ENCODE measurements at regions not wholly inside any gene's neighbourhood (a gene's known extent, or its start where the extent isn't known, plus 50 kb on each side); places are given as distances from the start of the nearest gene placed in this dataset.

DNA sequence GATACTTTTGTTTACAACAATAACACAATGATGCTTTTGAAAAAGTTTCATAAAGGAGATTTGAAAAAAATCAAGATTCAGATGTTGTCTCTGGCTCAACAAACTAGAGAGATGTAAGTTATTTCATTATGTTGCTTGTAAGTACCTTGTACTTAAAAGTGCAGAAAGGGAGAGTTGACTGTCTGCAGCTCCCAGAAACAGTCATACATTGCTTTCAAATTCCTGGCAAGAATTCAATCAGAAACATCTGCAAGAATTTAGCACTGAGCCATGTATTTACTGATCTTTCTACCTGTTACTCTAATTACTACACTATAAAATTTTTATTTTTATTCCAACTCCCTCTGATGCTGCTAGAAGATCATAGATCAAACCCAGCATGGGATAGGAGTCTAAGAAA is 1261.3 kb upstream of the SPRY2 start:
- H3K36me3 ChIP-seq (ENCODE audit: control insufficient read depth in 2 of 2, insufficient read depth in 2 of 2, low read length in 1 of 2), result no peaks in the 10 kb centered on the region
- H3K79me2 ChIP-seq (ENCODE audit: control insufficient read depth, insufficient read depth, low read length), result no peaks in the 10 kb centered on the region
- no peaks in the 10 kb centered on the region for H4K20me1 ChIP-seq (ENCODE audit: control insufficient read depth, insufficient read depth)
- ATAC-seq (no peak), DNase-seq (ENCODE audit: low read depth, low spot score) (no peak), FAIRE-seq (no peak)
- RAD21 ChIA-PET (ENCODE audit: unreplicated experiment), result no interaction called here
- POLR2A ChIA-PET, result no interaction called here
- TF ChIP-seq, protein P1, sequence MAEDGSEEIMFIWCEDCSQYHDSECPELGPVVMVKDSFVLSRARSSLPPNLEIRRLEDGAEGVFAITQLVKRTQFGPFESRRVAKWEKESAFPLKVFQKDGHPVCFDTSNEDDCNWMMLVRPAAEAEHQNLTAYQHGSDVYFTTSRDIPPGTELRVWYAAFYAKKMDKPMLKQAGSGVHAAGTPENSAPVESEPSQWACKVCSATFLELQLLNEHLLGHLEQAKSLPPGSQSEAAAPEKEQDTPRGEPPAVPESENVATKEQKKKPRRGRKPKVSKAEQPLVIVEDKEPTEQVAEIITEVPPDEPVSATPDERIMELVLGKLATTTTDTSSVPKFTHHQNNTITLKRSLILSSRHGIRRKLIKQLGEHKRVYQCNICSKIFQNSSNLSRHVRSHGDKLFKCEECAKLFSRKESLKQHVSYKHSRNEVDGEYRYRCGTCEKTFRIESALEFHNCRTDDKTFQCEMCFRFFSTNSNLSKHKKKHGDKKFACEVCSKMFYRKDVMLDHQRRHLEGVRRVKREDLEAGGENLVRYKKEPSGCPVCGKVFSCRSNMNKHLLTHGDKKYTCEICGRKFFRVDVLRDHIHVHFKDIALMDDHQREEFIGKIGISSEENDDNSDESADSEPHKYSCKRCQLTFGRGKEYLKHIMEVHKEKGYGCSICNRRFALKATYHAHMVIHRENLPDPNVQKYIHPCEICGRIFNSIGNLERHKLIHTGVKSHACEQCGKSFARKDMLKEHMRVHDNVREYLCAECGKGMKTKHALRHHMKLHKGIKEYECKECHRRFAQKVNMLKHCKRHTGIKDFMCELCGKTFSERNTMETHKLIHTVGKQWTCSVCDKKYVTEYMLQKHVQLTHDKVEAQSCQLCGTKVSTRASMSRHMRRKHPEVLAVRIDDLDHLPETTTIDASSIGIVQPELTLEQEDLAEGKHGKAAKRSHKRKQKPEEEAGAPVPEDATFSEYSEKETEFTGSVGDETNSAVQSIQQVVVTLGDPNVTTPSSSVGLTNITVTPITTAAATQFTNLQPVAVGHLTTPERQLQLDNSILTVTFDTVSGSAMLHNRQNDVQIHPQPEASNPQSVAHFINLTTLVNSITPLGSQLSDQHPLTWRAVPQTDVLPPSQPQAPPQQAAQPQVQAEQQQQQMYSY (CRISPR knock-in tag; IDR thresholded peaks at IDR 0.05), result no peak
- intact Hi-C loops (cut with micrococcal nuclease; ENCODE audit: unreplicated experiment) (no loop called here), in situ Hi-C loops (cut with MboI) (no loop called here)
- CTCF ChIA-PET, result no interaction called here
- SMC1A ChIA-PET (ENCODE audit: uncharacterized antibody, unreplicated experiment), result interaction anchor here (1.3 kb wide), 1 partner anchor 14 kb away, joined by 5 read pairs; no protein-coding TSS in a partner anchor
- no peak overlapping the region for H3K27ac ChIP-seq (ENCODE audit: control insufficient read depth, insufficient read depth)
- no peak overlapping the region for H3K9ac ChIP-seq (ENCODE audit: control insufficient read depth, insufficient read depth, low read length)
- no peaks in the 10 kb centered on the region for H3K27me3 ChIP-seq (replicated peaks in 1 of 2; ENCODE audit: control insufficient read depth in 2 of 2, insufficient read depth in 2 of 2, low read length in 1 of 2)
- H2AFZ ChIP-seq (ENCODE audit: control insufficient read depth, low read depth, low read length), result no peak overlapping the region
- no peak overlapping the region for H3K4me2 ChIP-seq (ENCODE audit: control insufficient read depth, insufficient read depth)
- H3K9me3 ChIP-seq (replicated peaks; ENCODE audit: control insufficient read depth, insufficient read depth, low read length), result no peaks in the 10 kb centered on the region
- no peaks in the 10 kb centered on the region for H3K4me1 ChIP-seq (ENCODE audit: control insufficient read depth, insufficient read depth, low read length)
- no TSS peak for BruUV-seq (replicated peaks)
- no peak overlapping the region for H3K4me3 ChIP-seq

DNA sequence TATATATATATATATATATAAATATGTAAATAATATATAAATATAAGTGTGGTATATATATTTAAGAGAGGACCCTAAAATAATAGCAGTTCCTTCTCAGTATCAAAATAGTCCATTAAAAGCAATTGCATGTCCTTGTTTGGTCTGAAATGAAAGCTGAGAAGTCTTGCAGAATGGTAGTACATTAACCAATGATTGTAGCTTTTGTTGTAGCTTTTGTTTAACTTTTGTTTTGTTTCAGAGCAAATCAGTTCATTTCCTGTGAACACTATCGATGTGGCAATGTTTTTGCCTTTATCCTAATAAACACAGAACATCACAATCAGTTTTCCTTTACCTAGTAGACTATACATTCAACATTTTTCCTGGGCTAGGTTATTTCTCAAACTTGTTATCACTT is 1256.2 kb upstream of the SPRY2 start:
- RAD21 ChIA-PET (ENCODE audit: unreplicated experiment), result no interaction called here
- Histone ChIP-seq H2AFZ (ENCODE audit: control insufficient read depth, low read depth, low read length) (no peak overlapping the region), H4K20me1 (ENCODE audit: control insufficient read depth, insufficient read depth) (no peaks in the 10 kb centered on the region), H3K27ac (ENCODE audit: control insufficient read depth, insufficient read depth) (no peak overlapping the region), H3K9ac (ENCODE audit: control insufficient read depth, insufficient read depth, low read length) (no peak overlapping the region), H3K9me3 (replicated peaks; ENCODE audit: control insufficient read depth, insufficient read depth, low read length) (no peaks in the 10 kb centered on the region), H3K4me1 (ENCODE audit: control insufficient read depth, insufficient read depth, low read length) (no peaks in the 10 kb centered on the region), H3K36me3 (ENCODE audit: control insufficient read depth in 2 of 2, insufficient read depth in 2 of 2, low read length in 1 of 2) (no peaks in the 10 kb centered on the region), H3K4me2 (ENCODE audit: control insufficient read depth, insufficient read depth) (no peak overlapping the region), H3K79me2 (ENCODE audit: control insufficient read depth, insufficient read depth, low read length) (no peaks in the 10 kb centered on the region), H3K27me3 (replicated peaks in 1 of 2; ENCODE audit: control insufficient read depth in 2 of 2, insufficient read depth in 2 of 2, low read length in 1 of 2) (no peaks in the 10 kb centered on the region), H3K4me3 (no peak overlapping the region)
- DNase-seq (ENCODE audit: low read depth, low spot score) (no peak), FAIRE-seq (no peak), ATAC-seq (no peak)
- POLR2A ChIA-PET, result no interaction called here
- in situ Hi-C loops (cut with MboI), result no loop called here
- CTCF ChIA-PET, result interaction anchor here (1.3 kb wide), 1 partner anchor 478 kb away, joined by 3 read pairs; no protein-coding TSS in a partner anchor
- WGBS (ENCODE audit: insufficient coverage, insufficient replicate concordance, low lambda C conversion rate, missing lambda C conversion rate), result 0% methylated on average over 1 of the region's 1 CpG
- SMC1A ChIA-PET (ENCODE audit: uncharacterized antibody, unreplicated experiment), result no interaction called here
- no TSS peak for BruUV-seq (replicated peaks)
- intact Hi-C loops (cut with micrococcal nuclease; ENCODE audit: unreplicated experiment), result no loop called here
- TF ChIP-seq, protein P2, sequence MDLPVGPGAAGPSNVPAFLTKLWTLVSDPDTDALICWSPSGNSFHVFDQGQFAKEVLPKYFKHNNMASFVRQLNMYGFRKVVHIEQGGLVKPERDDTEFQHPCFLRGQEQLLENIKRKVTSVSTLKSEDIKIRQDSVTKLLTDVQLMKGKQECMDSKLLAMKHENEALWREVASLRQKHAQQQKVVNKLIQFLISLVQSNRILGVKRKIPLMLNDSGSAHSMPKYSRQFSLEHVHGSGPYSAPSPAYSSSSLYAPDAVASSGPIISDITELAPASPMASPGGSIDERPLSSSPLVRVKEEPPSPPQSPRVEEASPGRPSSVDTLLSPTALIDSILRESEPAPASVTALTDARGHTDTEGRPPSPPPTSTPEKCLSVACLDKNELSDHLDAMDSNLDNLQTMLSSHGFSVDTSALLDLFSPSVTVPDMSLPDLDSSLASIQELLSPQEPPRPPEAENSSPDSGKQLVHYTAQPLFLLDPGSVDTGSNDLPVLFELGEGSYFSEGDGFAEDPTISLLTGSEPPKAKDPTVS (IDR thresholded peaks at IDR 0.05; ENCODE audit: low read depth, low read length), result no peak
- TF ChIP-seq, protein P3, sequence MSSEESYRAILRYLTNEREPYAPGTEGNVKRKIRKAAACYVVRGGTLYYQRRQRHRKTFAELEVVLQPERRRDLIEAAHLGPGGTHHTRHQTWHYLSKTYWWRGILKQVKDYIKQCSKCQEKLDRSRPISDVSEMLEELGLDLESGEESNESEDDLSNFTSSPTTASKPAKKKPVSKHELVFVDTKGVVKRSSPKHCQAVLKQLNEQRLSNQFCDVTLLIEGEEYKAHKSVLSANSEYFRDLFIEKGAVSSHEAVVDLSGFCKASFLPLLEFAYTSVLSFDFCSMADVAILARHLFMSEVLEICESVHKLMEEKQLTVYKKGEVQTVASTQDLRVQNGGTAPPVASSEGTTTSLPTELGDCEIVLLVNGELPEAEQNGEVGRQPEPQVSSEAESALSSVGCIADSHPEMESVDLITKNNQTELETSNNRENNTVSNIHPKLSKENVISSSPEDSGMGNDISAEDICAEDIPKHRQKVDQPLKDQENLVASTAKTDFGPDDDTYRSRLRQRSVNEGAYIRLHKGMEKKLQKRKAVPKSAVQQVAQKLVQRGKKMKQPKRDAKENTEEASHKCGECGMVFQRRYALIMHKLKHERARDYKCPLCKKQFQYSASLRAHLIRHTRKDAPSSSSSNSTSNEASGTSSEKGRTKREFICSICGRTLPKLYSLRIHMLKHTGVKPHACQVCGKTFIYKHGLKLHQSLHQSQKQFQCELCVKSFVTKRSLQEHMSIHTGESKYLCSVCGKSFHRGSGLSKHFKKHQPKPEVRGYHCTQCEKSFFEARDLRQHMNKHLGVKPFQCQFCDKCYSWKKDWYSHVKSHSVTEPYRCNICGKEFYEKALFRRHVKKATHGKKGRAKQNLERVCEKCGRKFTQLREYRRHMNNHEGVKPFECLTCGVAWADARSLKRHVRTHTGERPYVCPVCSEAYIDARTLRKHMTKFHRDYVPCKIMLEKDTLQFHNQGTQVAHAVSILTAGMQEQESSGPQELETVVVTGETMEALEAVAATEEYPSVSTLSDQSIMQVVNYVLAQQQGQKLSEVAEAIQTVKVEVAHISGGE (CRISPR knock-in tag; IDR thresholded peaks at IDR 0.05), result no peak
- no peak for TF ChIP-seq TCF12 (IDR thresholded peaks at IDR 0.05; ENCODE audit: low read depth, low read length)
- TF ChIP-seq HDGF (IDR thresholded peaks at IDR 0.05), result no peak
- no peak for TF ChIP-seq PAX5 (IDR thresholded peaks at IDR 0.05; ENCODE audit: borderline replicate concordance, low read depth, low read length)
- no peak for TF ChIP-seq SRF (IDR thresholded peaks at IDR 0.05; ENCODE audit: low read depth in 2 of 2, low read length in 2 of 2)
- no peak for TF ChIP-seq KAT2A (conservative IDR thresholded peaks at IDR 0.05; ENCODE audit: control insufficient read depth, low read depth, low read length)

All from GM12878 (cell line).